GM18498 (cell line): ENCODE measurements at regions not wholly inside any gene's neighbourhood (a gene's known extent, or its start where the extent isn't known, plus 50 kb on each side); places are given as distances from the start of the nearest gene placed in this dataset.

Experiments
- ATAC-seq: cut with Tn5 transposase; IDR thresholded peaks from one replicate; pipeline ENCODE4 v1.9.1; 2021; ENCODE audit warnings: mild to moderate bottlenecking, moderate library complexity; ENCODE audit not compliant: unreplicated experiment

DNA sequence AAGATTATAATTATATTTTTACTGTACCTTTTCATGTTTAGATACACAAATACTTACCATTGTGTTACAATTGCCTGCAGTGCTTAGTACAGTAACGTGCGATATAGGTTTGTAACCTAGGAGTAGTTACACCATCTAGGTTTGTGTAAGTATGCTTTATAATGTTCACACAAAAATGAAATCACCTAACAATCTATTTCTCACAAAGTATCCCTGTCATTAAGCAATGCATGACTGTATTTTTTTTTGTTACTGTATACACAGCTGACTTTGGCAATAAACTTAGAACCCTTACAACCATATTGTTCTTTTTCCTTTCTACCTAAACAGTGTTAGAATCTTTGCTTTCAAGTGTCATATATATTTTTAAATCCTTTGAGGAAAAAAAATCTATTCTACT lies 303.0 kb upstream of the E2F7 start:
- ATAC-seq: no peak

DNA sequence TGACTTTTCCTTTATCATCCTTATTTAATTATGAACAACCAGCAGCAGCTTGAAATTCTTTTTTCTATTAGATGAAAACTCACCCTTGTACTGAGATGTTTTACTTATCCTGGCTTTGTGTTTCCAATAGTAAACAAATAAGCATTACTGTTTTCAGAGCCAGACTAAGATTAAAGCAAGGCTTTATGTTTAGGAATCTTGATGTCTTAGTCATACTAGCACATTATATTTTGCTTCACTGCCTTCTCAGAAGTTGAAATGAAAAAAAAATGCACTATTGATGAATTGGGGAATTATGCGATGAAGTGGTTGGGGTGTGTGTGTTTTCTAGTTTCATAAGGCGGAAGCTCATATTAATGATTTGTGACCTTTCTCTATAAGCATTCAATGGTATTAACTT lies 301.2 kb upstream of the E2F7 start:
- no peak for ATAC-seq

DNA sequence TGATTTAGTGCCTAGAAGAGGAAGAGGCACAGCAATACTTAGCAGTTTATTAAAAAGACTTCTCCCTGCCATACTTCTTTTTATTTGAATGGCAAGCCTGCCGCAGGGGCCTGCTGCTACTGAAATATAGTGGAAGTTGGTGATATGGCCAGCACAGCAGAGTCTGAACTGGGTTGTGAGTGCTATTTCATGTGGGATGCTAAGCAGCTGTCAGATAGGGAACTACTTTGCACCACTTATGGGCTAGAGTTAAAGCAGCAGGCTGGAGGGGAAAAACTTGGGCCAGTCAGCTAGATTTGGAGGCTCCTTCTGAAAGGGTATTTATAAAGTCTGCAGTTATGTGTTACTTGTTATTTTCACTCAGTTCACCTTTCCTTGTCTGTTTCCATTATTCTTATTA lies 299.0 kb upstream of the E2F7 start:
- no peak for ATAC-seq

DNA sequence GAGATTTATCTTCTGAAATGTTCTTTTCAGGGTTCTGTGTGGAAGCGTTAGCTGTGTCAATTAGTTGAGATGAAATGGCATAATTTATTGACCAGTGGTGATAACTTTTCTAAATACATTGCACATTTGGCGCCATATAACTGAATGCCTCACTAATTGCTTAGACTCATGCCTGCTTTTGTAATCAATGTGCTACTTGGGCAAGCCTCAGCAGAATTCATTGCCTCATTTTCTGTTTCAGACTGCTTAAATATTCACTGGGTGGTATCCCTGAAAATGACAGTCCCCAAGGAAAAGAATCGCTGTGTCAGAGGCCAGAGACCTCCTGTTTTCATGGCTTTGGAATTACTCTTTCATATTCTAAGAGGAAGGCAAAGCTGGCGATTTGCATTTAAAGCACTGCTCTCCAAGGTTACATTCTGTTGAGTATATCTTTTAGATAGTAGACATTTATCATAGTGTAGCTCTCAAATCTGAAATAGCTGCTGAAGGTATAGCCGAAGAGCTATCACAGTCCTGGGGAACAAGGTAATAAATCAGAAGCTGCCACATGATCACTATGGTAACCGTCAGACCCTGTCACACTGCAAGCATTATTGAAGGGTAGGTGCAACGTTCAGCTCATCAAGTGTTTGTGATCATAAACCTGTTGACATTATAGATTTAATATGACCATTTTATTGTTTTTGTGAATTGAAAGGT lies 297.3 kb upstream of the E2F7 start:
- no peak for ATAC-seq

DNA sequence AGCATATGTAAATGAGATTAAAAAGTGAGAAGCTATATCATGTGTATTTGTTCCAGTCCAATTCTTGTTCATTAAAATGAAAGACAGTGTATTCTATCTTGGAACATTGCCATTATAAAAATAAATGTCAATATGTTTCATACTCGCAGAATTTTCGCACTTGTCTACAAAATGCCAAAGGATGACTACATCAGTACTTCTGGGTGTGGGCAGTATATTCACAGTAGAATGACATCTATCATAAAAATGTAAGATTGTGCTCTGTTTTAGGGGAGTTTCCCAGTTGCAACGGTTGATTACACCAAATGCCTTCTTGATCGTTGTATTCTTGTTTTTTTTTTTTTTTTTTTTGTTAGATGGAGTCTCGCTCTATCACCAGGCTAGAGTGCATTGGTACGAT lies 292.3 kb upstream of the E2F7 start:
- no peak for ATAC-seq

DNA sequence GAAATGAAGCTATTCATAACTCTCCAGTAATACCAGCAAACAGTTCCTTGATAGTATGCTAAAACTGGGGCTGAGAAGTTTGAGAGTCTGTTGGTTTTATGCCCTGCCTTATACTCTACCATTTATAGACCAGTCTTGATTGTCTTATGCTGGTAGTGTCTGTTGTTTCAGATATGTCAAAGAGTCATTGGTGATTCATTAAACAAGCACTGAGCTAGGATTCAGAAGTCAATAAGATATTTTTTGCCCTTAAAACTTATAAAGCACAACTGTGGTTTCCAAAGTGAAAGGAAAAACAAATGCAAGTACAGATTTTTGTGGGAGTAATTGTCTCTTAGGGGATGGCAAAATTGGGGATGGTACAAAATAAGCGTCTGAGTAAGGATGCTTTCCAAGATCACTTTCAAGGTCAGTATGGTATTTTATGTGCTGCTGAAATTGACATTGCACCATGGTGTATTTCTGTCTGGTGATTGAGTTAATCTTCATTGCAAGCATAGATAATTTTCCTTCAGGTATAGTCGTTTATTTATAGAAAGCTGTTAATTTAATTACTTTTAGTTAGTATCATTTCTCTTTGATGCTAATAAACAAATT lies 289.5 kb upstream of the E2F7 start:
- no peak for ATAC-seq

DNA sequence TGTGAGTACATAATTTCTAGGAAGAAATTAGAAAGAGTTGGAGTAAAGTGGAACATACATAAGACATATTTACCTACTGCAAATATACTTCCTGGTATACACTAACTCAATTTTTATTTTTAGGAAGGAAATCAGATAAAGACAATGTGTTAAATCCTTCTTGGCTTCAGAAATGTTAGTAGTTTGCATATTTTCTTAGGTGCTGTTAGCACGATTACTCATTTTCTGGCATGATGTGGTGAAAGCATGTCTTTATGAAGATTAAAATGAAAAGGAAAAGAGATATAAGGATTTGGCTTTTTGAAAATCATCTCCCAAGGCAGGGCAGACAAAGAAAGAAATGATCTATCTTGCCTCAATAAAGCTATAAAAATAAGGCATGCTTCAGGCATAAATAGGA lies 287.6 kb upstream of the E2F7 start:
- no peak for ATAC-seq

DNA sequence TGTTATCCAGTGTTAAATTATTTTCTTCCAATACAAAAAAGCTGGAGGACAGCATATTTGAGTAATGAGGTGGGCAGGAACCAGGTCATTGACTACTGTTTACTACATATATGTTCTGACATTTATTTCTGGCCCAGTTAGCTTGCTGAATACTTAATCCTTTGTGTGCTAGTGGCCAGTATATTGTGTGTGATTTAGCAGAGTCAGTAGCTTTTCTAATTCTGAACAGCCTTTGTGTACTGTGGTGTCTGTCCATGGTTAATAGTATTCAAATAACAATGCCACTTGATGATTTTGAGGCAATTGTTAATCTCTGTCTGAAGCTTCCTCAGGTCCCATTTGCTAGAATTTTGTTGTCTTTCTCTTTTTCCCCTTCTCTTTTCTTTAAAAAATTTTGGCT lies 286.5 kb upstream of the E2F7 start:
- ATAC-seq: no peak

DNA sequence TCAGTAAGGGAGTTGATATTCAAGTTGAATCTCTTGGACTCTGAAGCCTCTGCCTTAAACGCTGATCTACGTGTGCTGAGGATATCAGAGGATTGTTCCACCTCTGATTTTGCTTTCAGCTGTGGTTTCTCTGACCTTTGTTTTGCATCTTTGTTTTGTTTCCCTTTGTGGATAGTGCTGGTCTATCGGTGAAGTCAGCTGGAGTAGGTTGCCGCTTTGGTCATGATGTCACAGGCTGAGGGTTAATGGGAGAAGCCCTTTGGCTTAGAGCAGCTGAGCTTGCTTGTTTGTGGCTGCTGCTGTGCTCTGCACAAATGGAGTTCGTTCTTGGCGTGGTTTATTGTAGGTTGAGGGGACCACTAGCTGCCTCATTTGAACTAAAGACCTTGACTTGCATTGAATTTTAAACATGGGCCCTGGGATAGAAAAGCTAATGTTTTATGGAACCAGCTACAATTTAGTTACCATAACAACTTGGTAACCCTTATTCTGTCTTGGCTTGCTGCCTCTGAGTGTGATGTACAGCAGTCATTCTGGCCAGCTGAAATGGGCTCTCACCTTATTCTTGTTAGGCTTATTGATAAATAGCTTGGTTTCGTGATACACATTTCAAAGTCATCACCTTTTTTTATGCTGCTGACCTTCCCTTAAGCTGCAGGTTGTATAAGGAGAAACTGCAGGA lies 284.5 kb upstream of the E2F7 start:
- ATAC-seq: no peak

DNA sequence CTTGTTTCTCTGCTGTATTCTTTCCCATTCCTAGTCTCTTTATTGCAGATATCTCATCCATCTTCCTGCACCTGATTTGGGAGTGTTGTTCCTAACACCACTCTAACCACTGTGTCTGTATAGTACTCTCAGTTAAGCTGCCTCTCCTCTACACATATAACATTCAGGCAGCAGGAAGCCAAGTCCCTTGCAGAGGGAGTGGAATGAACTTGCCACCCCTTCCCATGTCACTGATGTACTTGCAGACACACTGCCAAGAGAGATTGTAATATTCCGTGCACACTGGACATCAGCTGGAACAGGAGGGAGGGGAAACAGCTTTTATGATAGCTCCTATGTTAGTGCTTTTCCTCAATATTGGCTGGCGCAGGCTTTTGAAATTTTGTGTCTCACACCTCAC lies 281.6 kb upstream of the E2F7 start:
- no peak for ATAC-seq

DNA sequence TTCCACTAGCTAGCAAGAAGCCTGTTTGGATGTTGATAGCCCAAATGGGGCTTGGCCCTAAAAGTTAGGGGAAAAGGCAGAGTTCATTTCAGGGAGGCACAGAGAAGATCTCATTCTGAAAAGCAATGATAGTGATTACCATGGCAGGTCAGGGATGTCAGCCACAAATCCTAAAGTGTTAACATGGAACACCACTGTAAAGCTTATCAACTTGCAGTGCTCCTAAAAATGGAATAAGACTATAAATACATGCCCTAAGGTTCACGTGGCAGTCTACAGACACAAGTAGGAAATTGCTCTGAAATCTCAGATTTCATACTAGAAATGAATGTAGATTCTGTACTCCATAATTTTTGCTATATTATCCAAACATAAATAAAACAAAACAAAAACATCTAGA lies 280.0 kb upstream of the E2F7 start:
- no peak for ATAC-seq

DNA sequence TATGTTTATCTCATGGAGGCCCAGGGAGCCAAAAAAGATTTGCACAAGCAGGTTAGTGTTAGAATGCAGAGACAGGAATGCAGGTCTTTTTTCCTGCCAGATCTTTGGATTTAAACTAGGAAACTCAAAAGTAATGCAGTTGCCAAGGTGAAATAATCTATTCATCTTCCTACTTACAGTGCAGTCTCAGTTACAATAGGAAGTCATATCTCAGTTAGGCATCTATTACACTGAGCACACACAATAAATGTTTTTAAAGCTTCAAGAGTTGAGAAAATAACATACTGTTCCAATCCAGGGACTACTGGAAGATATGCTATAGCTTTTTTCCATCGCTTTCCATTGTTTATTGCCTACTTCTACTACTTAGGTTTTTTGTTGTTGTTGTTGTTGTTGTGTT lies 279.3 kb upstream of the E2F7 start:
- no peak for ATAC-seq

DNA sequence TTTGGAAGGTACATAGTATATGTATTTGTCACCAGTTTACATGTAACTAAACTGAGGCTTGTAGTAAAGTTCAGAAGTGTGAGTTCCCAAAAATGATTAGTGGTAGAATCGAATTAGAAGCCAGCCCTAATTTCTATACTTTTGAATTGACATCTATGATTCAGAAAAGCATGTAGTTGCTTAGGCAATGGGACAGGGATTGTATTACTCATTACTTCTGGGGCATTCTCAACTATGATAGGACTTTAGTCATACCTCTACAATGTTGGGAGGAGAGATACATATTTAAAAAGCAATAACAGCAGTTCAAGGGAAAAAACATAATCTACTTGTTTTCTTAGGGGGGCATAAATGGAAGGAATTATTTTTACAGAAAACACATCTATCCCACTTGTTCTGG lies 277.9 kb upstream of the E2F7 start:
- no peak for ATAC-seq

DNA sequence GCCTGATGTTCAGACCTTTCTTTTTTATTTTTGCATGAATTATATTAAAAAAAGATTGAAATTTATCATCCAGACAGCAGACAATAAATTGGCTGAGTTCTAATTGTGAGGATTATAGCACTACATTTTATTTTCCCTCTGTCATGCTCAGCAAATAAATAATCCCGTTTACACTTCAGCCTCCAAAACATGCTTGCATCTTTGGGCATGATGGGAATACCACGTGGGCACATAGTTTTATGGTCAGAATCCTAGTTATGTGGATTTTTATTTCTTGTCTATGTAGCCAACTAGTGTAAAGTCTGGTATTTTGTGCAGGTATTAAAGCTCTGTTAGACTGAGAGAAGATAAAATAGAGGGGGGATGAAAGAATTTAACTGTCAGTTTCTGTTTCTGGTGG lies 276.9 kb upstream of the E2F7 start:
- ATAC-seq: no peak

DNA sequence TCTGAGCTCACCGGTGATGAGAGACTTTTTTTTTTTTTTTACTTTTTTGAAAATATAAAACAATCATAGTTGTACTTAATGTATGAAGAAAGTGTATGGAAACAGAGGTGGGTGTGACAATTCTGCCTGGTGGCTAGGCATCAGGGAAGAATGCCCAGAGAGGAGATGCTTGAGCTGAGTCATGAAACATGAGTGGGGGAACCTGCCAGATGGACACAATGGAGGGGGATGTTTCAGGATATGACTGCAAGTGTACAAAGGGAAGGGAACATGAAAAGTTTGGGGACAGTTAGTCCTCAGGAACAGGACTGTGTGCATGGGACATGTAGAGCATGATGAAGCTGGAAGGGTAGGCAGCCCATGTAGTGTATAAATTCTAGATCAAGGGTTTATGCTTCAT lies 274.2 kb upstream of the E2F7 start:
- no peak for ATAC-seq

DNA sequence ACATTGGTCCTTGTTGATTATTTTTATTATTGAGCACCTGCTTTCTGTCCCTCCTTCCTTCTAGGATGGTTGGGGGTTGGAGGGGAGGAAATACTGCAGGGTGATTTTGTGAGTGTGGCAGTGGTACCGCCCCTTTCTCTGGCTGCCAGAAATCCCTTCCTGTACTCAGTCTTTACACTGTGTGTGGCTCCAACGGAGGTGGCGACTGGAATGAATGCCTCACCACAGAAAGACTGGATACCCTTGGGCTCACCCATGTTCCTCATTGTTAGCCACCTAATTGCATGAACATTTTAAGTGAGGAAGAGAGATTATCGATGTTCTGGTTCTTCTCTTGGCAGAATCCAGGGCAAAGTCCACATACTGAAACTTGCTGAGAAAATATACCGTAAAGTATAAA lies 272.0 kb upstream of the E2F7 start:
- ATAC-seq: no peak

DNA sequence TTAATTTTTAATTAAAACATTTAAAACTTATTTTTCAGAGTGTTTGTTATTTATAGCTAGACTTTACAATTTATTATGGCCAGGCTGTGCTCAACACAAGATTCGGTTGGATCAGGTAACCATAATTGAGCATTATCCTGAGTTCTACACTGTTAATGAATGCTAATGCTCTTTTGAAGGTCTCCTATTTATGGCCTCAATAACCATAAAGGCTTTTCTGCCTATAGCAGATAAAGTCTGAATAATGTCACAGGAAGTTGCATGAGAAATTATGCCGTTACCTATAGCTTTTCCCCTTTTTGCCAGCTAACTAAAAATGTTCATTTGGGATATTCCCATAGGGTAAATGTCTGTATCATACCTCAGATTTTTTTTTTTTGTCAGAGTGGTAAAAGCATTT lies 269.4 kb upstream of the E2F7 start:
- no peak for ATAC-seq

DNA sequence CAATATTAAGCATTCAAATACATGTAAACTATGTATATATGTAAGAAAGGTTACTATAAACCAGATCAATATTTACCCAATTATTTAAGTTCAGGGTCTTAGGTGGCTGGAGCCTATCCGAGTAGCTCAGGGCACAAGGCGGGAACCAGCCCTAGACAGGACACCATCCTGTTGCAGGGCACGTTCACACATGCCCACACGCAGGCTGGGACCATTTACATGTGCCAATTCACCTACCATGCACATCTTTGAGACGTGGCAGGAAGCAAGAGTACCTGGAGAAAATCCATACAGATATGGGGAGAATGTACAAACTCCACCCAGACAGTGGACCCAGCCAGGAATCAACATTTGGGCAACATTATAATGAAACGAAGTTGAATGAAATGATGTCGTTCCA lies 263.0 kb upstream of the E2F7 start:
- no peak for ATAC-seq

DNA sequence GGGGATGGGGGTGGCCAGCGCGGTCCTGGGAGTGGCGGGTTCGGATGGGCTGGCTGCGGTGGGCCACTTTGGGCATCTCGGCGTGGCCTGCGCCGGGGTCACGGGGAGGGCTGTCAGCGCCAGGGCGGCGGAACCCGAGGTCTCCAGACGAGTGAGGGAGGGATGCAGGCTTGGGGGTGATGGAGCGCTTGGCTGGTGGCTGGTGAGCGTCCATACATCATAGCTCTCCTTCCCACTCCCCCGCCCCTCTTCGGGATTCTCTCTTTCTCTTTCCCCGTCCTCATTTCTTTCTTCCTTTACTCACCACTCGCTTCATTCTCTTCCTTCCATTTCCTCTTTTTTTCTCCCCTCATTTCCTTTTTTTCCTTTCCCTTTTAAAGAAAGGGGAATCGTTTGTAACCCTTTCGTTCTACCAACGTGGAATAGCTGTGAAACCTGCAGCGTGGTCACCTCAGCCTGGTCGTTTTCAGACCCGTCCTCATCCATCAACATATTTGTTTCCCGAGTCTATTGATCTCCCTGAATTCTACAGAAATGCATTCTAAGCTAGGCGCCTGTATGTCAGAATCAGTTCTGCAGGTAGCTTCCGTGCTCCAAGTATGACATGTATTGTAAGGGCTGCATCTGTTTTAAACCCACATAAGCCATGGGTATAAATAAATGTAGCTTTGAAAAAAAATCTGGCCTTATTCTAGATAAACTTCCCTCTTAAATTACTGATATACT lies 260.3 kb upstream of the E2F7 start:
- no peak for ATAC-seq

DNA sequence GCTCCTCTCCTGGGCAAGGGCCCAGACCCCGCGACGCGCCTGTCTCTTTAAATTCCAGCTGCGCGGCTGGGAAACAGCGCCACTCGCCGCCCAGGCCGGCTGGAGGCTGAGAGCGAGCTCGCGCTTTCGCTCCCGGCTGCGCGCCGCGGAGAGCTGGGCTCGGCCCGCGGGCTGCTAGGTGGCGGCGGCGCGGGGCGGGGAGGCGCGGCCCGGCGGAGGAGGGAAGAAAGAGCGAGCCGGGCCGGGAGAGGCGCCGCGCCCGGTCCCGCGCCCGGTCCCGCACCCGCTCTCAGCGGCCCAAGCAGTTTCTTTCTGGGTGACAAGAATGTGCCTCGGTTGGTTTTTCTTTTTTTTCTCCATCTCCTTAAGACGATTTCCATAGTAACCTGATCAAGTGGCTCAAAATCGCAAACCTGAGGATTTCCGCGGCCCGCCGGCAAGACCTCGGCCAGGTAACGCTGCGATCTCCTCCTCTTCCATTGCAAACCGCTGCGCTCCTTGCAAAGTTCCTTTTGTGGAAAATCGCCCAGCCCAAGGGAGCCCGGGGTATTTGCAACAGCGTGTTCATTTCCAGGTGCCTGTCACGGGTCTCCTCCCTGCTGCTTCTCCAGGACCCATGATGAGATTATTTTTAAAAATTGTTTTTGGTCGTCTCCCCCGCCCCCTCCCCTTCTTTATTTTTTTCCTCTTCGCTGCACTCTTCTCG lies 259.5 kb upstream of the E2F7 start:
- peak; percentile 97 for ATAC-seq

DNA sequence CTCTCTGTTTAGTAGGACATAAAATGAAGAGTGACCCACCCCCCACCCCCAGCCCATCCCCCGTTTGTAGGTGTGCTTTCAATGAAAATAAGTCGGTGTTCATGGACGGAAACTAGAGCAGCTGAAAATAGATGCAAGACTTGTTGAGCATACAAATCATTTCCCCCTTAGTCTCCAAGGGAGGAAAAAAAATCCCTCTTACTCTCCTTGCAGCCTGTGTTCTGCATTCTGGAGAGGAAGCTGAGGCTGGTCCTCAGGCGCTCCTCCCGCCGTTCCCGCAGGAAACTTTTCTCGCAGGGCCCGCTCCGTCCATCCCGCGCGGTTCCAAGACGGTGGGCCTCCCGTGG lies 259.0 kb upstream of the E2F7 start:
- ATAC-seq: no peak
